ENCODE measurements at regions not wholly inside any gene's neighbourhood (a gene's known extent, or its start where the extent isn't known, plus 50 kb on each side); places are given as distances from the start of the nearest gene placed in this dataset.
A peak's percentile ranks its signal among the peaks of the same experiment; 100 is the strongest.
"Not testable (repeated sequence)": the region's sequence is repeated elsewhere in the genome, so short reads cannot be mapped to it uniquely, and the experiment has no call there.

- no peak for DNase-seq (ENCODE audit: low read depth in 1 of 2, low spot score in 1 of 2)
Measured at GRCh38 chr14:31911160-31911559, 165.9 kb upstream of the ARHGAP5 start.

DNA sequence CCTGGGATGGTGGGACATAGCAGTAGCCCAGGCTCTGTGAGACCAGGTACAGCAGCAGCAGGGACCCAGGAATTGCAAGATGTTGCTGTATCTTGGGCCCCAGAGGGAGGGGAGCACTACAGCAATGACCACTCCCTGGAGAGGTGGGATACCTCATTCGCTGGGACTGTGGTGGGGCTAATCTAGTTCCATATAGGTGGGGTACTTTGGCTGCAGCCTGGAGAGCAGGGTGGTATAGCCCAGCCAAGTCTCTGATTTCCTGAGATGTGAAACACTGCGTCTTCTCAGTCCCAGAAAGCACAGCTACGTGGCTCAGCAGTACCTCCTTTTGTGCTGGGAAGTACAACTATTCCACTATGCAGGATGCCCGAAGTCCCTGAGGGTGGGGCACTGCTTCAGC lies 163.7 kb upstream of the ARHGAP5 start:
- DNase-seq (ENCODE audit: low read depth in 1 of 2, low spot score in 1 of 2), result no peak

DNA sequence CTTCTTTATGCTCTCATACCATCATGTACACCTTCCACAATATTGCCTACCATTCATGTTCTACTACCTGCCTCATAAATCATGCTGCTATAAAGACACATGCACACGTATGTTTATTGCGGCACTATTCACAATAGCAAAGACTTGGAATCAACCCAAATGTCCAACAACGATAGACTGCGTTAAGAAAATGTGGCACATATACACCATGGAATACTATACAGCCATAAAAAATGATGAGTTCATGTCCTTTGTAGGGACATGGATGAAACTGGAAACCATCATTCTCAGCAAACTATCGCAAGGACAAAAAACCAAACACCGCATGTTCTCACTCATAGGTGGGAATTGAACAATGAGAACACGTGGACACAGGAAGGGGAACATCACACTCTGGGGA lies 158.8 kb upstream of the ARHGAP5 start:
- DNase-seq (ENCODE audit: low read depth in 1 of 2, low spot score in 1 of 2), result not testable (repeated sequence)

DNA sequence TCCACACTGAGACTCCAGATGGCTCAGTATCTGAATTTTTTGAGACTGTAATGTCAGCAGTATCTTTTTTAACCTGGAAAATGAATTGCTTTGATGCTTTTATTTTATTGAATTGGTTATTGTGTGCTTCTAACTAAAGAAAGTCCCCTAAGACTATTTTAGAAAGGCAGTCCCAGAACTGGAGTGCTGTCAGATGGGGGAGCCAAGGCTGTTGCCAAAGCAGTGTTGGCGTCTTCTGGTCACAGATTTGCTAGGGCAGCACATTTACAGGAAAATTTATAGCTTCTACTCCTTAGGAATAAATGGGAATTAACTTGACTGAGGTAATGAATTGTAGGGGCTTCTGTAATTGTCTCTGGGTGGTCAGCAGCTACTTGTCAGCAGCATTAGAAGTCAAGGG lies 157.1 kb upstream of the ARHGAP5 start:
- DNase-seq (ENCODE audit: low read depth in 1 of 2, low spot score in 1 of 2), result no peak

- DNase-seq (ENCODE audit: low read depth in 1 of 2, low spot score in 1 of 2), result no peak
Measured at GRCh38 chr14:31920989-31921650, 156.0 kb upstream of the ARHGAP5 start.

GRCh38 chr14:31921721-31922120 lies 155.4 kb upstream of the ARHGAP5 start:
- DNase-seq (ENCODE audit: low read depth in 1 of 2, low spot score in 1 of 2), result no peak

DNA sequence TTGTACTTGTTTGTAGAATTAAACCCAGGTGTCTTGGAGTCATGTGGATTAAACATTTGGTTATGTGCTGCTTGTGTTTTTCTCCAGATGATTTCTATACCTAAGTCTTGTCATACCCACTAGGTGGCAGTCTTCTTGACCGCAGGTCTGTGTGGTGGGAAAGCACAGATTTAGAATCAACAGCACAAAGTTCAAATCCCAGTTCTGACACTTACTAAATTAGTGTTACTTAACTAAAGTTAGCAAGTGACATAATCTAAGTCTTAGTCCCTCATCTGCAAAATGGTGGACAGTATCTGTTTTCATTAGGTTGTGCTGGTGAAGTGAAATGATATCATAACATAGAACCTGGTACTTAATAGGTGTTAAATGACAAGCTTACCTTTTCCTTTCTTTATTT lies 151.0 kb upstream of the ARHGAP5 start:
- no peak for DNase-seq (ENCODE audit: low read depth in 1 of 2, low spot score in 1 of 2)

DNA sequence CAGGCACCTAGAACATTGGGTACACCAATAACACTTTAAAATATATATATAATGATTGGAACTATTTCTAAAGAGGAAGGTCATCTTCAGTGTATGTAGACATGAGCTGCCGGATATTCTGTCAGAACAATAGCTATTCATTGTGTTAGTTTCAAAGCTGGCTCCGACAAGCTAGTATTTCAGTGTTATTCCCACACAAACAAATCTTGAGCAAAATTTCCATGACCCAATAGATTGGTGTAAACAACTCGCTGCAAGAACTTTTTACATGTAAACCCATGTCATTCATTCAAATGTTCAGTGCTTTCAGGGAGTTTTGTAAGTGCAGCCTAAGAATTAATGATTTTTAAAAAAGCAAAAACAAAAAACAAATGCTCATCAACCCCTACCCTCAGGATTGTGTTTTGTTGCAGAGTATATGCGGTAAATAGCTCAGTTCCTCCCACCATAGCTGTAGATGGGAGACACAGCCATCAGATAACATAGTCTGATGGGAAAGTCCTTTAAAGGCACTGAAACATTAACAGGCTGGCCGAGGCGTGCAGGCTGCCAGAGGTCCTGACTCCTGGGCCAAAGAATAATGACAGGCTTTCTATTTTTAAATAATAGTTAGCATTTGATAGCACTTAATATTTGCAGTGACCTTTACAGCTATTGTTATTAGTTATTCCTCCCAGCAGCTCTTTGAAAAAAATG lies 150.3 kb upstream of the ARHGAP5 start:
- DNase-seq (ENCODE audit: low read depth in 1 of 2, low spot score in 1 of 2), result no peak

GRCh38 chr14:31927348-31927832 lies 149.7 kb upstream of the ARHGAP5 start:
- no peak for DNase-seq (ENCODE audit: low read depth in 1 of 2, low spot score in 1 of 2)

DNA sequence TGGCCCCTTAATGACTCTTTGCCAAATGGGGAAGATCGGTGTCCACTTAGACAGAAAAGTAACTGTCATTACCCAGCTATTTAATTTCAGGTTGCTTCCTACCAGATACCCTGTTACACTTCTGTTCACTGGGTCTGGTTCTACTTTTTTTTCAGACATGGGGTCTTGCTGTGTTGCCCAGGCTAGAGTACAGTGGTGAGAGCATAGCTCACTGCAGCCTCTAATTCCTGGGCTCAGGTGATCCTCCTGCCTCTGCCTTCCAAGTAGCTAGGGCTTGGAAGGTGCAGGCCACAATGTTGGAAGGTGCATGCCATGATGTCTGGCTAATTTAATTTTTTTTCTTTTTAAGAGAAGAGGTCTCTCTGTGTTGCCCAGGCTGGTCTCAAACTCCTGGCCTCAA lies 147.0 kb upstream of the ARHGAP5 start:
- no peak for DNase-seq (ENCODE audit: low read depth in 1 of 2, low spot score in 1 of 2)

- no peak for DNase-seq (ENCODE audit: low read depth in 1 of 2, low spot score in 1 of 2)
Measured at GRCh38 chr14:31930493-31931240, 146.4 kb upstream of the ARHGAP5 start.

DNA sequence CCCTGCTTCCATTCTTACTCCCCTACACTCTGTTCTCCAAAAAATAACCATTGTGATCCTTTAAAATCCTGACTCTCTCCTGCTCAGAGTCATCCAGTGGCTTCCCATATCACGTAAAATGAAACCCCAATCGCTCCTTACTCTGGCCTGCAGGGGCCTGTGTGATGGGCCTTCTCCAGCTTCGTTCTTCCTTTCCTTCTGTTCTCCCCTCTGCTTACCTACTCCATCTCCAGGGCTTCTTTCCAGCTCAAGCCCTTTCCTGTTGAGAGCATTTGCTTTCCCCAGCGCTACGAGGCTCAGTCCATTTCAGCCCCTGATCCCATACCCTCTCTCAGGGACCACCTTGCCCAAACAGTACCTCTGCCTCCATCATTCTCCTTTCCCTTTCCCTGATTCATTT lies 144.4 kb upstream of the ARHGAP5 start:
- no peak for DNase-seq (ENCODE audit: low read depth in 1 of 2, low spot score in 1 of 2)

DNA sequence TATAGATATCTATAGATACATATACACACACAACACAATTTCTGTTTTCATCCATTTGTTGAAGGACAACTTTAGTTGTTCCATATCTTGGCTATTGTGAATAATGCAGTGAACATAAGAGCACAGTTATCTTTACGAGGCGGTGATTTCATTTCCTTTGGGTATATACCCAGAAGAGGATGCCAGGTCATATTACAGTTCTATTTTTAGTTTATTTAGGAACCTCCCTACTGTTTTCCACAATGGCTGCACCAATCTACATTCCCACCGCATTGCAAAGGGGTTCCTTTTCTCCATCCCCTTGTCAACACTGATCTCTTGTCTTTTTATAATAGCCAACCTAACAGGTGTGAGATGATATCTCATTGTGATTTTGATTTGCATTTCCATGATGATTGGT lies 143.4 kb upstream of the ARHGAP5 start:
- DNase-seq (ENCODE audit: low read depth in 1 of 2, low spot score in 1 of 2), result no peak

DNA sequence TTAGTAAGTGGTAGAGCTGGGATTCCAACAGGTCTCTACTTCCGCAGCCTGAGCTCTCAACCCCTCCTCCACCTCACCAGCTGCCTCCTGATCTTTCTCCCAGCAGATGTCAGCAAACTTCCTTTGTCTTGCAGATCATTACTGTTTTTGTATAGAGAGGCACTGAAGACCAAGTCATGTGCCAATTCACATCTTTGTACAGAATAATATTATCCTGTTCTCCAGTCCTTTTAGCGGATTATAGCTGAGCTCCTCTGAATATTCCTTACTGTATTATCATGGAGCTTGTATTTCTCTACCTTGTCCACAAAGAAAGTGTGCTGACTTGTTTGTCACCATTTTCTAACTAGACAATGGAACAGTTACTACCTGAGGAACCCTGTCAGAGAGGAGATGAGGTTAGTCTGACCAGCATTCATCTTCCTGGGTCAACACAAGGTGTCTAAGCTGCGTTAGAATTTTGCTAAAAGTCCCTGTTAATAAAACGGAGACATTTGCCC lies 142.3 kb upstream of the ARHGAP5 start:
- DNase-seq (ENCODE audit: low read depth in 1 of 2, low spot score in 1 of 2), result no peak

DNA sequence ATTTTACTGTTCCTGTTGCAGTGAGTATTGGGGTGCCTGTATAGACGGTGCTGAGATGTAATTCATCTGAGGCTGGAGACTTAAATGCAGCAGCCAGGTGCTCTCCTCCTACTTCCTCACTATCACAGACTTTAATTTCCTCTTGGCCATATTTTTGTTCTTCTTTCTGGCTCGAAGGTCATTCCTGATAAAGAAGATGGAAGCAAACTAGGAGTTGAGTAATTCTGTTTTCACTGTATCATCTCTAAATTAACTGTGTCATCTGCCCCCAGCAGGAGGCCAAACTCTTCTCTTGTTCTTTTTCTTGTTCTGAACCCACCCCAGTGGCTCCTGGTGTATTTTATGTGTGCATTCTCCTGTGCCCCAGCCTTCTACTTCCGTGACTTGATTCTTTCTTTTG lies 141.7 kb upstream of the ARHGAP5 start:
- DNase-seq (ENCODE audit: low read depth in 1 of 2, low spot score in 1 of 2), result no peak

- no peak for DNase-seq (ENCODE audit: low read depth in 1 of 2, low spot score in 1 of 2)
Measured at GRCh38 chr14:31936115-31936514, 141.0 kb upstream of the ARHGAP5 start.

GRCh38 chr14:31937730-31938346 lies 139.3 kb upstream of the ARHGAP5 start:
- peak; percentile 26 to 66 for DNase-seq (ENCODE audit: low read depth in 1 of 2, low spot score in 1 of 2)

- no peak for DNase-seq (ENCODE audit: low read depth in 1 of 2, low spot score in 1 of 2)
Measured at GRCh38 chr14:31939934-31940333, 137.2 kb upstream of the ARHGAP5 start.

DNA sequence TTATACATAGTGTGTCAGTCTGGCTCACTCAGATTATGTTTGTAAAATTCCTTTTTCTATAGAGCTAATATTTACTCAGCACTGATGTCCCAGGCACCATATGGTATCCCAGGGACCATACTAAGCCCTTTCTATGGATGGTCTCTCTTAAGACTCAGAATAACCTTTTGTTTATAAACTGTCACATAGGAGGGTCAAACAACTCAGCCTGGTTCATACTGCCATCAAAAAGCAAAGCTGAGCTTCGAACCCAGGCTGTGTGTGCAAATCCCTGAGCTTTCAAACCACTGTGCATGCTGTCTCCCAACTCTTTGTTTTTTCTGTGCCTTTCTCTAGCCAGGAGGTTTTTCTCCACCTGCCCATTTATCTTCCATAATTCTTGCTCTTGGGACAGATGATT lies 135.6 kb upstream of the ARHGAP5 start:
- DNase-seq (ENCODE audit: low read depth in 1 of 2, low spot score in 1 of 2), result no peak

- DNase-seq (ENCODE audit: low read depth in 1 of 2, low spot score in 1 of 2), result no peak
Measured at GRCh38 chr14:31942166-31942841, 134.8 kb upstream of the ARHGAP5 start.

DNA sequence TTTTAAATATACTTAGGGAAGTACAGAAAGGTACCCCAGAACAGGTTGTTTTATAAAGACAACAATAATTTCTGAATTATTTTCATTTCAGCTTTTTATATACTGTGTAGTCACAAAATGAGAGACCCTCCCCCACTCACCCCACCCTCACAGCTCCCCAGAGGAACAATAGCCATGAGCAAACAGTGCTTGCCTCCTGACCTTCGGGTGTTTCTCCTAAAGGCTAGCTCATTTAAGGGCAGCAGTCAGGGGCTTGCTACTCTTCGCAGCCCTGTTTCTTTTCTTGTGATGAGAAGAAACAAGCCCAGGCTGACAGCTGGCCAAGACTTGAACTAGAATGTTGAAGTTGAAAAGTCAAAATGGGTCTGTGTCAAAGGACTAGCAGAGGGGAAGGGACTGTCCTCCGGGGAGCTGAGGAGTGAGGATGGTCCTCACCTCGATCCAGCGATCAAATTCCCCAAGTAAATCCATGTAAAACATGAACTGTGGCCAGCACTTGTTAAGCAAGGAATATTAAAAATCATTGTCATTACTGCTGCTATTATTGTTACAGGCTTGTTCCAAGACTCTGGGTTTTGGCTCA lies 133.8 kb upstream of the ARHGAP5 start:
- DNase-seq (ENCODE audit: low read depth in 1 of 2, low spot score in 1 of 2), result no peak
